NCI-H2107 treated with DMSO at 0.1 percent for 48 hours (cell line): ENCODE measurements at regions not wholly inside any gene's neighbourhood (a gene's known extent, or its start where the extent isn't known, plus 50 kb on each side); places are given as distances from the start of the nearest gene placed in this dataset.

Experiments
- DNase-seq: peaks from one replicate; lab custom pipeline; 2025; ENCODE audit not compliant: unreplicated experiment; lab: John Stamatoyannopoulos, UW

DNA sequence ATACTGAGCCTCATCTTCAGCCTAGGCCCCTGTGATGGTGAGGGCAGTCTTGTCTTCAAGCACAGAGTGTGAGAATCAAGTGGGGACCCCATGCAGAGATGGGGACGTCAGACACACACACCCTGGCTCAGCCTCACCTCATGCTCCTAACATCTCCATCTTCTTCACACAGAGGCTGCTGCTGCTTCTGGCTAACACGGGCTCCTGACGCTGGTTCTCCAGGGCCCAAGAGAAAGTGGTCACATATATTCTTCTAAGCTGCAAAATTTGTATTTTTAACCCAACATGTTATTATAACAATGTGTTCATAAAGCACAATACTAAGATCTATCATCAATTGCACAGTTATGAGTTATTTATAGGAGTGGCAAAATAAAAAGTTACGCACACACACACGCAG, 101.2 kb downstream of the VPREB1 start:
- no peak for DNase-seq

DNA sequence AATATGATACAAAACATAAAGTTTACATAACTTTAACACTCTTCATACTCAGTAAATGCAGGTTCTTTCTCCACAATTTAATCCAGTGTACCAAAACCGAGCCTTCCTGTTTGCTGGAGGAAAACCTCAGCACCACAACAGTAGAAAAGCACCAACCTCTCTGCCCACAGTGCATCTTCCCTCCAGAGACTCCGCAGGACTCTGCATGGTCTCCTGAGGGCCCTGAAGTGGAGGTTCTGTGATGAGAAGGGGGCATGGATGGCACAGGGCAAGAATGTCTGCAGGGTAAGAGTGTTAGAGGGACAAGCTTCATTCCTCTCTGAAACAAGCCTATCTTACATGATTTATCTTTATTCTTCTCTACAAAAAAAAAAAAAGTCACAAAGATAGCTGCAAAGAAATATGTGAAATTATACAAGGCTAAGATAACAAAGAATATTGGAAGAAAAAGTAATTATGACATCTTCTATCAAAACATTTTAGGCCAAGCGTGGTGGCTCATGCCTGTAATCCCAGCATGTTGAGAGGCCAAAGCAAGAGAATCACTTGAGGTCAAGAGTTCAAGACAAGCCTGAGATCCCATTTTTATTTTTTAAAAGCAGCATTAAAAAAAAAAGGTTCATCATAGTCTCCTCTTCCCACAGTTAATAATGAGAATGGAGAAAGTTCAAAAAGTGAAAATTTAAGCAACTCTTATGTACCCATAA, 102.0 kb downstream of the VPREB1 start:
- no peak for DNase-seq

DNA sequence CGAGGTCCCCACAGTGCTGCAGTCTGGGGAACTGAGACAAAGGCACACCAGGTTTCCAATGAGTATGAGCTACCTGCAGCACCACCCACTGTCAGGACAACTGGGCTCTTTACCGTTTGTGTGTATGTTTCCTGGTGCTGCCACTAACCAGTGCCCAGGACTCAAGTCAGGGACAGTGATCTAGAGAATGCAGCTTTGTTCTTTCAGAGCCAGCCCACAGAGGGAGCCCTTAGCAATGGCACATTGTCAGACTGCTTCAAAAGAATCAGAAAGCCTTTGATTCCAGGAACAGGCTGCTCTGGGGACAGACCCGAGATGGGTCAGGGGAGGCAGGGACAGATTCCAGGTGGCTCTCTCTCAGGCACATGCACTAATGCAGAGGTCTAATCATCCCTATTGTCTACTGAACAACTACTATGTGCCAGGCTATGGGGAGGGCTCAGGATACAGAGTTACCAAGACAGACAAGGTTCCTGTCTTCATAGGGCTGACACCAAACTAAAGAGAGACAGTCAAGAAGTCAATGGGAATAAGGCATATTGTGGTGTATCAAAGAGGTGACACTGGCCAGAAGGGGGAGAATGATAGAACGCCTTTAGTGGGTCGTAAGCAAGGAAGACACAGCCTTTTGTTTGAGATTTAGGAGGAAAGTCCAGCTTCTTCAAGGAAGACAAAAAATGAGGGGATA, 103.7 kb downstream of the VPREB1 start:
- DNase-seq, result no peak

DNA sequence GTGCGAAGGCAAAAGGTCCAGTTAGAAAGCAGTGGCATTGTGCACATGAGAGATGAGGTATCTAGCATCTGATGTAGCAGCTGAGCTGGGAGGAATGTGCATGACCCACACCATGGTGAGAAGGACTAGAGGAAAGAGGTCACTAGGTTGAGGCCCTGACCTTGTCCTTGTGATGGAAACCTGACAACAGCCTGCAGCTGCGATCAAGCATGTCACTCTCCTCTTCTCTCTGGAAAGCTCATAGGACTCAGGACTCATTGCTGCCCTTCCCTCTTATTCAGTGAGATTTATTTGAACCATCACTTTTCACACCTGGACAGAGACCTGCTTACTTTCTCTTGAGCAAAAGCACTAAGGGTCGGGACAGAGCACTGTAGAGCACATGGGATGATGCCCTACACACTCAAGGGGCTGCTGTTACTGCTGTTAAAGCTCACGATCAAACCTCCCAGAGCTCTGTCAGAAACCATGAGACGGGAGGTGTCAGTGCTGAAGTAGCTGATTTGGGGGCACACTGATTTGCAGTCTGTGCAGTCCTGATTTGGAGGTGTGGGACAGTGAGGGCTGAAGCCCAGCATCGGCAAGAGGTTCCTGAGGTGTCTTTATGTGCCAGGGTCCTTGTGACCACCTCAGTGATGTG, 104.3 kb downstream of the VPREB1 start:
- no peak for DNase-seq

DNA sequence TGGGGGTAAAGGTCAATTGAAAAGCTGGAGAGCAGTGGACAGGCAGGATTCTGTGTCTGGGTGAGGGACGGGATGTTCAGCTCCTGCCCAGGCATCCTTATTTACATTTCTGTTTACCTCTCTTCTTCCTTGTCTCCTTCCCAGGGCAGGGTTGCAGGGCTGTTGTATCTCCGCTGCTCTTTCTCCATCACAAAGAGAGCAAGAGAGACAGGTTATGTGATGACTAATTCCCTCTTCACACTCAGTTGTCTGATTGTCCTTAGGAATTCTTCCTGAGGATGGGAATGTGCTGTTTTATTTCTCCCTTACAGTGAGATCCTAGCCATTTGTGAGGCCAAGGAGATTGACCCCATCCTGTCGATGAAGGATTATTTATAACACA, 104.9 kb downstream of the VPREB1 start:
- no peak for DNase-seq

DNA sequence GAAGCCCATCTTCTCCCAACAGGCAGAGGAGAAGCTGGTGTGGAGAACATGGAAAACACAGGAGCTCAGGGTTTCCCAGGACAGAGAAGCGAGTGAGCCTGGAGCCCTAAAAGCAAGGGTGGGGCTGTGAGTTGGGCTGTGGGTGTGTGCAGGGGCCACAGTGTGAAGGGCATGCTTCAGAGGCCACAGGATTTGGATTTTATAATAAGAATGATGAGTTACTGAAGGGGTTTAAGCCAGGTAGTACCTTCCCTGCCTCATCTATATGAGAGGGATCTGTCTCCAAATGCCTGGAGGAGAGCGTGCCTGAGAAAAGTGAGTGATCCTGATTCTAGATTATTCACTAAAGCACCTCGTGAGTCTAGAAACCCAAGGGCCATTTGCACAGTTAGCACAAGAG, 106.8 kb downstream of the VPREB1 start:
- DNase-seq, result no peak

DNA sequence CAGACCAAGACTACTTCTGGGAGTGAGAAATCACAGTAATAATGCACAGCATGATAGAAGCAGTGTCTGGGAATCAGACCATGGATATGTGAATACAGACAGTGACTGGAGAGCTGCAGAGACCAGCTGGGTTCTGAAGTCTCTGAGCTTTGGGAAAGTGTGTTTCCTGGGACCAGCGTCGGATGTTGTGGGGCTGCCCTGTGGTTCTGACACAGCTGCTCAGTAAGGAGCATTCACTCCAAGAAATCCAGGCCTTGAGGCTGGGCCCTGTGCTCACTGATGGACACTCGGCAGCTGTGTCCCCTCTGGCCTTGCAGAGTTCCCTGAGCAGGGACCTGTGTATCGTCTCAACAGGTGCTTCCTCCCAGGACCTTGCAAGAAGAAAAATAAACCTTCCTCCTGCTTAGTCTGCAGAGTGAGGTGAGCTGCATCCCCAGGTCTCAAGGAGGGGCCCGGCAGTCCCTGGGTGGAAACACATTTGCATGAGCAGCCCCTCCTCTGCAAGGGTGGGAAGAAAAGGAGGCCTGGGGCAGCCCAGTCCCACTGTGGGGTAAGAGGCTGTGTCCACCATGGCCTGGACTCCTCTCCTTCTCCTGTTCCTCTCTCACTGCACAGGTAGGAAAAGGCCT, 107.9 kb downstream of the VPREB1 start:
- no peak for DNase-seq

DNA sequence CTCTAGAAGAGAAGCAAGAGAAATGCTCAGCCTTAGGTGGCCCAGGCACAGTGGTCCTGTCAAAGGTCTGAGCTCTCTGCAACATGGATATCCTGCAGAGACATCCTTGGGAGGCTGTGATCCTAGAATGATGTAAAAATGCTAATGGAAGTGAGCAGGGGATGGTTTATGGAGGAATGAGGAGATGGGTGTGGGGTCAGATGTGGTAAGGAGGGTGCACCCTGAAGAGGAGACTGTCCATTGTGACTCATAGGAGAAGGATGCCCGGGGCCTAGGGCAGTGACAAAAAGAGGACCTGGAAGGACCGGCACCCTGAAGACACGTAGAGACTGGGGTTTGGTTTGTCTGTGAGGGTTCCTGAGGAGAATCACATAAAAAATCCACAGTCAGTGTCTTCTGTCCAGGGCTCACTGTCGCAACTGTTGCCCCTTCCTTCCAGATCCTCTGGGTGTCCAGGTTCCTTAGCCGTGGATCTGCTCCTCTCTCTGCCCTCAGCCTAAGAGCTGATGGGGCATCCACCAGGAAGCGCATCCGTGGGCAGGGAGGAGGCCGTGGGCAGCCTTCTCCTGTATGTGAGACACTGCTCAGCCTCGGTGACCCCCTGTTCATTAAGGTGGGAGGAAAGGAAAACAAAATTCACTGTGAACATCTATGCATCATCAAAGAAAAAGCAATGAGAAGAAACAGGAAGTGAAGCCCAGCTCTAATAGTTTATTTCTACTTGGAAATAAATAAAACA, 110.7 kb downstream of the VPREB1 start:
- no peak for DNase-seq

DNA sequence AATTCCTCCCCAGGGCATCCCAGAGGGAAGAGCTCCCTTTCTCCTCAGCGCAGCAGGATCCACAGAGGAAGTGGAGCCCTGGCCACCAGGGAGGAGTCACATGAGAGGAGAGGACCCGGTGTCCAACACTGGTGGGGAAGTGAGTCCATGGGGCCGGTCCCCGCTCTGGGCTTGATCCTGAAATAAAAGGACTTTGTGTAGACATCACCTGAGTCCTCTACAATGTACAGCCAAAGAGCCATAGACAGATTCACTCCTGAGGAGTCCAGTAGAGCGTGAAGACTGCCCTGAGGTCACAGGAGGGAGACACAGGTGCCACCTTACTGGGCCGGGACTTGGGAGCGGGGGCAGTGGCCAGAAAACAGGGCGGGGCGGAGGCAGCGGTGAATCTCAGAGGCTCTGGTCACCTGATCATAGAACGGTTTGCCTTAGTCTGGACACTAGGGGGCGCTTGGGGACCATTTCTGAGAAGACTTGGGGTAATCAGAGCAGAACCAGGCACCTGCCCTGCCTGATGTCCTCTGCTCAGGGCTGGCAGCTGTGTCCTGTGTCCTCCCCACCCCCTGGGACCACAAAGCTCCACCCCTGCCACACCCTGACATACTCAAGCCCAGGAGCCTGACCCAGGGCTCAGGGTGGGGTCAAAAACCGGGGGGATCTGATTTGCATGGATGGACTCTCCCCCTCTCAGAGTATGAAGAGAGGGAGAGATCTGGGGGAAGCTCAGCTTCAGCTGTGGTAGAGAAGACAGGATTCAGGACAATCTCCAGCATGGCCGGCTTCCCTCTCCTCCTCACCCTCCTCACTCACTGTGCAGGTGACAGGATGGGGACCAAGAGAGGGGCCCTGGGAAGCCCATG, 112.7 kb downstream of the VPREB1 start:
- DNase-seq, result peak; percentile 78

DNA sequence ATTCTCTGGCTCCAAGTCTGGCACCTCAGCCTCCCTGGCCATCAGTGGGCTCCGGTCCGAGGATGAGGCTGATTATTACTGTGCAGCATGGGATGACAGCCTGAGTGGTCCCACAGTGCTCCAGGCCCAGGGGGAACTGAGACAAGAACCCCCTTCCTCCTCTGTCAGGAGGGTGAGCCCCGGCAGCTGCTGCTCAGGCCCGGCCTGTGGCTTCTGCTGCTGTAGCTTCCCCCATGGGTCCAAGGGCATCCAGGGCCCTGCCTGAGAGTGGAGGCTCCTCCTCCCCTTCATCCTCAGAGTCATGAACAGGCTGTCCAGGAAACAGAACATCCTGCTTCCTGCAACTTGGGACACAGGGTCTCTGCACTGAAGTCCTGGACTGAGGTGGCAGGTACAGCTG, 113.6 kb downstream of the VPREB1 start:
- DNase-seq, result no peak

DNA sequence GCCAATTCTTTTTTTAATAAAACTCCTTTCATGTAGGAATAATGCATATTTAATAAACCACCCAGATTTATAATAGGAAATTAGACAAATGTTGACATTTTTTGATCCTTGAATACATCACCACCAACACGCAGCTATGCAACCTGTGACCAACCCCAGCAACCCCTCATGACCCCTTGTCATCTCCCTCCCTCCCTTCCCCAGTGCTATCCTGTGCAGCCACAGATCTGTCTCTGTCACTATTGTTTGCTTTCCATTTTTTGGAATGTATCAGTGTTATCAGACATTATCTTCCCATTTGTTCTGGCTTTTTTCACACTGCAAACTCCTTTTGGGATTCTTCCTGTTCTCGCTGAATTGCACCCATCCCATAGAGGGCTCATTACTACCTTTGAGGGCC, 114.1 kb downstream of the VPREB1 start:
- DNase-seq, result no peak

DNA sequence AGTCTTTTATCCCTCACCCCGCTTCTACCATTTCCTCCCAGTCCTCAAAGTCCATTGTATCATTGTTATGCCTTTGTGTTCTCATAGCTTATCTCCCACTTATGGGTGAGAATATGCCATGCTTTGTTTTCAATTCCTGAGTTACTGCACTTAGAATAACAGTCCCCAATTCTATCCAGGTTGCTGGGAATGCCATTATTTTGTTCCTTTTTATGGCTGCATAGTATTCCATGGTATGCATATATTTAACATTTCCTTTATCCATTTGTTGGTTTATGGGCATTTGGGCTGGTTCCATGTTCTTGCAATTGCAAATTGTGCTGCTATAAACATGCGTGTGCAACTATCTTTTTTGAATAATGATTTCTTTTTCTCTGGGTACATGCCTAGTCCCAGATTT, 114.9 kb downstream of the VPREB1 start:
- no peak for DNase-seq

DNA sequence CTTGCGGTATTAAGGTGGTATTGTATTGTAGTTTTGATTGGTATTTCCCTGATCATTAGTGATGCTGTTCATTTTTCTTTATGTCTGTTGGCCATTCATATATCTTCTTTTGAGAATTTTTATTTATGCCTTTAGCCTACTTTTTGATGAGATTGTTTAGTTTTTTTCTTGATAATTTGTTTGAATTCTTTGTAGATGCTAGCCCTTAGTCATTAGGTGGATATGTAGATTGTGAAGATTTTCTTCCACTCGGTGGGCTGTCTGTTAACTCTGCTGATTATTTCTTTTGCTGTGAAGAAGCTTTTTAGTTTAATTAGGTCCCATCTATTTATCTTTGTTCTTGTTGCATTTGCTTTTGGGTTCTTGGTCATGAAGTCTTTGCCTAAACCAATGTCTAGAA, 115.4 kb downstream of the VPREB1 start:
- DNase-seq, result no peak

DNA sequence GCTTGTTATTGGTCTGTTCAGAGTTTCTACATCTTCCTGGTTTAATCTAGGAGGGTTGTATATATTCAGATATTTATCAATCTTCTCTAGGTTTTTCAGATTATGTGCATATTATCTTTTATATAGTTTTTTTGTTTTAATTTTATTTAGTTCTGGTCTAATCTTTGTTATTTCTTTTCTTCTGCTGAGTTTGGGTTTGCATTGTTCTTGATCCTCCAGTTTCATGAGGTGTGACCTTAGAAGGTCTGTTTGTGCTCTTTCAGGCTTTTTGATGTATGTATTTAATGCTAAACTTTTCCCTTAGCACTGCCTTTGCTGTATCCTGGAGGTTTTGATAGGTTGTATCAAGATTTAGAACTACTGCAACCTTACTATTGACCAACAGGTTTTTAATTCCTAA, 117.7 kb downstream of the VPREB1 start:
- DNase-seq, result no peak

DNA sequence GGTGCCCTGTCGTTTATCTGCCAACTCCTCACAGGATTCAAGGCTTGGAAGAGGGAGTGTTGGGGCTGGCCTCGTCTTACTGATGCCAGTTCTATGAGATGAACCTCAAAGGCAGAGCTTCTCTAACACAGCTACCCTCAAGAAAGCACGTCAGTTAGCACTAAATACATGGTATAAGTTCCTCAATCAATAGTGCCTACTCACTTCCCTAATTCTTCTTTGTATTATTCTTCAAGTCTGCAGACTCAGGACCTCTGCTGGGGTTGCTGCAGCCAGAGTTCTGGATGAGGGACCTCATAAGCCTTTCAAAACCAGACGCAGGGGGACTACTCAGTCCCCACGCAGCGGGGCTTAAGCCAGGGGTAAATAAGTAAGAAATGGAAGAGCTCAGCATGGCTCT, 118.3 kb downstream of the VPREB1 start:
- DNase-seq, result no peak

DNA sequence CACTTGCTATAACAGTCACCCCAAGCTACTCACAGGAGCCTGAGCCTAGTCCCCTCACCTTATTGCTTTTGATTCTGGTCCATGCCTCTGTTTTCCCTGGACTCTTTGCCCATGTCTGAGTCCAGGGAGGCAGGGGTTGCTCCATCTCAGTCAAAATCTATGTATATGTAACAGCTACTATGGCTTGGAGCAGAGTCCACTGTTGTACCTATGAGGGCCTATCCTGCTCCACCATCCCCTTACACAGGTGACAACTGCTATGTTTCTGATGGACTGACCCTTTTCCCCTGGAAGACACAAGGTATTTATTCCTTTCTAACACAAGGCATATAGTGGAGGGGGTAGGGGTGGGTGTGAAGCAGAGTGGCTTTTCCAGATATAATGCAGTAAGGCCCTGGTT, 119.6 kb downstream of the VPREB1 start:
- DNase-seq, result no peak

DNA sequence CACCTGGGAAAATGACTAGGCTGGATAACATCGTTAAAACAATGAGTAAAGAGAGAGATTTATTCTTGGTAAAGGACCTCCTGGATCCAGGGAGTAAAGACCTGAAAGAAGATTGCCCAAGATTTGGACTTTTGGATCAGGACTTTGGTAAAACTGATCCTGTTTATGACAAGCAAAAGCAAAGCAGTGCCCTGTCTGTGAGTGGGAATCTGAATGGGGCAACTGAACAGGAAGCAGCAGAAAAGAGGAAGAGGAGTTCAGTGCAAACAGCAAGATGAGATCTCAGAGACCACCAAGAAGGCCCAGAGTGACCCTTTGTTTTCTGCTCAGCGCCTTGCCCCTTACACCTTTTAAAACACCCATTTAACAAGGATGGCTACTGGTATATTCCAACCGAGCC, 122.0 kb downstream of the VPREB1 start:
- DNase-seq, result no peak

DNA sequence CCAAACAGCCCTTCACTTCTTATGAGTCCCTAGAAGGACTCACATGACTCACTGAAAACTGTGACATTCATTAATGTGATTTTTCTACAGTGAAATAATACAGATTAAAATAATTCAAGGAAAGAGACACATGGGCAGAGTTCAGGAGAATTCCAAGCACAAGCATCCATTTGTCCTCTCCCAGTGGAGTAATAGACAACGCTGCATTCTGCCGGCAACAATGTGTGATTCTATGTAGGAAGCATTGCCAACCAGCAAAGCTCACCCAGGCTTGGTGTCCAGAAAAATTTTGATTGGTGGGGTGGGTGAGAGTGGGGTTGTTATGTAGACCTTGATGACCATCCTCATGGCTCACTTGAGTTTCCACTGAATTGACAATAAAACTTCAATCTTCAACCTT, 123.9 kb downstream of the VPREB1 start:
- DNase-seq, result no peak

DNA sequence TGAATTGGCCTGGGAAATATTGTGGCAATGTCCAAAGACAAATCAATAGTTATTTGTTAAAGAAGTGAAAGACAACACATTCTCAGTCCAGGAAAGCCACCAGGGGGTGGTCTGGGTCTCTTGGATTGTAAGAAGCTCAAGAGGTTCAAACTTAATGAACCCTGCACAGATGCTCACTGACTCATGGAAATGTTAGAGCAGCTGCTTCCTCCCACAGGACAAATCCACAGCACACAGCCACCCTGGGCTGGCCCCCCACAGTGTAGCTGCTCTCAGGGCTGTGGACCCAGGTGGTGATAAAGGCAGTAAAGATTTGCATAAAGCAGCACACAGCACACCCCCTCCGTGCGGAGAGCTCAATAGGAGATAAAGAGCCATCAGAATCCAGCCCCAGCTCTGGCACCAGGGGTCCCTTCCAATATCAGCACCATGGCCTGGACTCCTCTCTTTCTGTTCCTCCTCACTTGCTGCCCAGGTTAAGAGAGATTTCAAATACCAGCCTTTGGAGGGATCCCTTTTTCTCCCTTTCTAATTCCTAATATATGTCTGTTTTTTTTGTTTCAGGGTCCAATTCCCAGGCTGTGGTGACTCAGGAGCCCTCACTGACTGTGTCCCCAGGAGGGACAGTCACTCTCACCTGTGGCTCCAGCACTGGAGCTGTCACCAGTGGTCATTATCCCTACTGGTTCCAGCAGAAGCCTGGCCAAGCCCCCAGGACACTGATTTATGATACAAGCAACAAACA, 124.8 kb downstream of the VPREB1 start:
- peak; percentile 48 for DNase-seq

DNA sequence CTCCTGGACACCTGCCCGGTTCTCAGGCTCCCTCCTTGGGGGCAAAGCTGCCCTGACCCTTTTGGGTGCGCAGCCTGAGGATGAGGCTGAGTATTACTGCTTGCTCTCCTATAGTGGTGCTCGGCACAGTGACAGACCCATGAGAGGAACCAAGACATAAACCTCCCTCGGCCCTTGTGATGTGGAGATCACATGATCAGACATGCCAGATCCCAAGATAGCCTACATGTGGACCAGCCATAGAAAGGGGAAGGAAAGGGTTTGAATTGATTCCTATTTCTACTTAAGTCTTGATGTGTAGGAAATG, 125.3 kb downstream of the VPREB1 start:
- no peak for DNase-seq
